Activated CD8-positive, alpha-beta T cell treated with anti-CD3 and anti-CD28 coated beads, Interleukin-2, amount 10 ng/mL, durations not matched to agents 7 days and 5 days (primary cell): ENCODE measurements at regions not wholly inside any gene's neighbourhood (a gene's known extent, or its start where the extent isn't known, plus 50 kb on each side); places are given as distances from the start of the nearest gene placed in this dataset.
"Not testable (repeated sequence)": the region's sequence is repeated elsewhere in the genome, so short reads cannot be mapped to it uniquely, and the experiment has no call there.

Source experiments
- ATAC-seq: fragments of 150-1000 bp; cut with Tn5 transposase; one replicate; pipeline ENCODE4 v1.10.0; 2021; ENCODE audit warnings: moderate library complexity
- CTCF ChIA-PET: fragments of 350-600 bp; sonication (Branson Sonifier 250); formaldehyde crosslinking; loops from one replicate; lab custom pipeline; 2021; ENCODE audit warnings: antibody characterized with exemption; lab: Charles Lee
- POLR2A ChIA-PET: fragments of 350-600 bp; sonication (Branson Sonifier 250); formaldehyde crosslinking; loops from one replicate; lab custom pipeline; 2021; ENCODE audit warnings: antibody characterized with exemption; lab: Charles Lee
- DNase-seq: peaks from one replicate; pipeline ENCODE4 v3.0.0-alpha.2; 2020
- H3K27ac Mint-ChIP-seq: one replicate; pipeline ENCODE4 v1.8.0; 2021; ENCODE audit warnings: mild to moderate bottlenecking, mixed read lengths
- H3K27me3 Mint-ChIP-seq: one replicate; pipeline ENCODE4 v1.8.0; 2021; ENCODE audit warnings: low read depth, mixed read lengths
- H3K36me3 Mint-ChIP-seq: one replicate; pipeline ENCODE4 v1.8.0; 2021; ENCODE audit warnings: low read depth, mixed read lengths
- H3K4me1 Mint-ChIP-seq: one replicate; pipeline ENCODE4 v1.8.0; 2021; ENCODE audit warnings: low read depth, mixed read lengths
- H3K4me3 Mint-ChIP-seq: one replicate; pipeline ENCODE4 v1.8.0; 2021; ENCODE audit warnings: mild to moderate bottlenecking, mixed read lengths
- H3K9me3 Mint-ChIP-seq: one replicate; pipeline ENCODE4 v1.8.0; 2022; ENCODE audit warnings: mixed read lengths; ENCODE audit not compliant: insufficient read depth

DNA sequence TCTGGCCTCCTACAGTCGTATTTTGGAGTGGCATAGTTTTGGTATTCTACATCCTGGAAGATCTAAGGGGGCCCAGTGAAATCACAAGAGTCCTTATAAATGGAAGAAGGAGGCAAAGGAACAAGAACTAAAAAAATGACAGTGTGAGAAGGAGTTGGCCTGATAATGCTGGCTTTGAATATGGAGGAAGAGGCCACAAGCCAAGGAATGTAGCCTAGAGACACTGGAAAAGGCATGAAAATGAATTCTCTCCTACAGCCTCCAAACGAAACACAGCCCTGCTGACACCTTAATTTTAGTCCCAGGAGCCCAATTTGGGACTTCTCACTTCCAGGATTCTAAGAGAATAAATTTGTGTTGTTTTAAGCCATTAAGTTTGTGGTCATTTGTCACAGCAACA, 54.6 kb upstream of the LIPC start:
- ChIA-PET POLR2A (interaction anchor here (0.5 to 0.7 kb wide), 2 partner anchors 90 to 391 kb away, joined by 3 read pairs; no protein-coding TSS in a partner anchor), CTCF (interaction anchor here (1.8 kb wide), 1 partner anchor 141 kb away, joined by 3 read pairs; no protein-coding TSS in a partner anchor)
- DNase-seq (no peak), ATAC-seq (no peak)
- Mint-ChIP-seq H3K9me3 (peaks cover 7% of the 10 kb centered on the region), H3K27me3 (peaks cover 3% of the 10 kb centered on the region), H3K36me3 (peaks cover 8% of the 10 kb centered on the region), H3K27ac (no peak overlapping the region), H3K4me3 (no peak overlapping the region), H3K4me1 (peaks cover 3% of the 10 kb centered on the region)

DNA sequence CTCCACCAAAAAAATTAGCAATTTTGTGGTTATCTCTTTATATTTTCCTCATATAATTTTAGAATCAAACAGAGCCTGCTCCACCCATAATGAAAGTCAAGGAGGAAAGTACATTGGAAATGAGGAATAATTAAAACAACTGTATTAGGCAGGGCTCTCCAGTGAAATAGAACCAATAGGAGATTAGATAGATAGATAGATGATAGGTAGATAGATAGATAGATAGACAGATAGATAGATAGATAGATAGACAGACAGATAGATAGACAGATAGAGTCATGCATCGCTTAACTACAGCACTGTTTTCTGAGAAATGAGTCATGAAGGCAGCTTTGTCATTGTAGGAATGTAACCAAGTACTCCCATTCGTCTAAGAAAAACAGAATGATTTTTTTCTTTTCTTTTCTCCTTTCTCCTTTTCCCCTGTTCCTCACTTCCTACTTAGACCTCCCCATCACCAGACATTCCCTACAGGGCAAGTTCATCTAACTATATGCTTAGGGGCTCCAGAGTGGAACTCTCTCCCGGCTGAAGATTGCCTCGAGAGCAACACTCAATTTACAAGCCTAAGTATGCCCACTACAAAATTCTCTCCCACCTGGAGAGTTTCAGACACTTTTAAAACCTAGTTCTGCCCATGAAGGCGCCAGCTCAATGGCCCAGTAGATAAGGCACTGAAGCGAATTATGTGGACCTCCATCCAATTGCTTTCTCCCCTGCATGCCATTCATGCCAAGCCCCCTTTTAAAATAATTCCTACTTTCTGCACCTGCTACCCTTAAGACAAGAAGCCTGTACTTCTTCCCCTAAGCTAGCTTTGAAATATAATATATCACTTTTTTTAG, 53.3 kb upstream of the LIPC start:
- ChIA-PET POLR2A (no interaction called here), CTCF (interaction anchor here (1.8 kb wide), 1 partner anchor 139 kb away, joined by 3 read pairs; no protein-coding TSS in a partner anchor)
- Mint-ChIP-seq H3K36me3 (peaks cover 8% of the 10 kb centered on the region), H3K4me1 (peaks cover 3% of the 10 kb centered on the region), H3K9me3 (peaks cover 1% of the 10 kb centered on the region), H3K27me3 (peaks cover 3% of the 10 kb centered on the region), H3K4me3 (no peak overlapping the region), H3K27ac (no peak overlapping the region)
- ATAC-seq (no peak), DNase-seq (no peak)

DNA sequence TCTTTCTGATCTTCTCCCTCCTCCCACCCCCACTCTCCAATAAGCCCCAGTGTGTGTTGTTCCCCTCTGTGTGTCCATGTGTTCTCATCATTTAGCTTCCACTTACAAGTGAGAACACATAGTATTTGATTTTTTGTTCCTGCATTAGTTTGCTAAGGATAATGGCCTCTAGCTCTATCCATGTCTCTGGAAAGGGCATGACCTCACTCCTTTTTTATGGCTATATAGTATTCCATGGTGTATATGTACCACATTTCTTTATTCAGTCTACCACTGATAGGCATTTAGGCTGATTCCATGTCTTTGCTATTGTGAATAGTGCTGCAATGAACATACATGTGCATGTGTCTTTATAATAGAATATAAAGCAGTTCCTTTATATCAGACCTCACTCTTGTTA, 52.3 kb upstream of the LIPC start:
- DNase-seq, H3K36me3 Mint-ChIP-seq, H3K4me1 Mint-ChIP-seq, CTCF ChIA-PET, H3K27me3 Mint-ChIP-seq, ATAC-seq, H3K27ac Mint-ChIP-seq, H3K4me3 Mint-ChIP-seq, POLR2A ChIA-PET, H3K9me3 Mint-ChIP-seq: not testable (repeated sequence)

DNA sequence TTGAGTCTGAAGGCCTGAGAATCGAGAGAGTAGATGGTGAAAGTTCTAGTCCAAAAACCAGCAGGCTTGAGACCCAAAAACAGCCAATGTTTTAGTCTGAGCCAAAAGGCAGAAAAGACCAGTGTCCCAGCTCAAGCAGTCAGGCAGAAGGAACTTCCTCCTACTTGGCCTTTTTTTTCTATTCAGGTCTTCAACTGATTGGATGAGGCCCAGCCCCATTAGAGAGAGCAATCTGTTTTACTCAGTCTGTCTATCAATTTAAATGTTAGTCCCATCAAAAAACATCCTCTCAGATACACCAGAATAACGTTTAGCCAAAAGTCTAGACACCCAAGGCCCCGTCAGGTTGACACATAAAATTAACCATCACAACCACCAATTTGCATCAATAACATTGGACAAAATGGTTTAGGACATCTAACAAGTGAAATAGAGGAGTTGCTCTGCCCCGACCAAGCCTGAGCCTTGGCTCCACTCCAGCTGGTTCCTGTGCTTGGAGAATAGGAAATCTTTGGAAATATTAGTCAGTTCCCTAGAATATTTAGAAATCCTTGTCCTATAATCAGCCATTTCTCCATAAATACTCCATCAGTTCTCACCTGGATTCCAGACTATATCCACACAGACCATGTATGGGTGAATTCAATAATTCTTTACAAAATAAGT, 51.4 kb upstream of the LIPC start:
- Mint-ChIP-seq H3K4me1 (peaks cover 3% of the 10 kb centered on the region), H3K27me3 (peaks cover 1% of the 10 kb centered on the region), H3K4me3 (no peak overlapping the region), H3K27ac (no peak overlapping the region), H3K36me3 (peaks cover 8% of the 10 kb centered on the region), H3K9me3 (no peaks in the 10 kb centered on the region)
- ATAC-seq (no peak), DNase-seq (no peak)
- ChIA-PET CTCF (no interaction called here), POLR2A (no interaction called here)

DNA sequence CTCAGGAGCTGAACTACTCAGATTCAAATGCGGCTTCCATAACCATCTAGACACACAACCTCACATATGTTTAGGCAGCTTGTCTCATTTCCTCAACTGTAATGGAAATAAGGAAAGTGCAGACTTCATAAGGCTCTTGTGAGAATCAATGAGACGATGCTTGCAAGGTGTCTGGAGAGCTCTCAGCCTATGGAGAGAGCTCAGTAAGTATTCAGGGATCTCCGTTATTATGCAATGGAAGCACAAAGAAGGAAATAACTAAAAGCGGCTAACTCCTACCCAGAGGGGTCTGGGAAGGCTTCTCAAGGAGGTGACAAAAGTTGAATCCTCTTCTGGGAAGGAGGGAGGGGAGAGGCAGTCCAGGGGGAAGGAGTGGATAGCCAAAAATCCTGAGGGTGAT, 50.1 kb upstream of the LIPC start:
- no peak for ATAC-seq
- Mint-ChIP-seq H3K4me1 (peaks cover 3% of the 10 kb centered on the region), H3K9me3 (no peaks in the 10 kb centered on the region), H3K4me3 (no peak overlapping the region), H3K27me3 (no peaks in the 10 kb centered on the region), H3K27ac (no peak overlapping the region), H3K36me3 (peaks cover 8% of the 10 kb centered on the region)
- CTCF ChIA-PET, result interaction anchor here (1.0 kb wide), 1 partner anchor 112 kb away, joined by 3 read pairs; no protein-coding TSS in a partner anchor
- POLR2A ChIA-PET, result no interaction called here
- no peak for DNase-seq
